Stimulated activated CD8-positive, alpha-beta memory T cell treated with anti-CD3 and anti-CD28 coated beads, Interleukin-15, amount 100 ng/mL, for 1 hour (primary cell): ENCODE measurements at regions not wholly inside any gene's neighbourhood (a gene's known extent, or its start where the extent isn't known, plus 50 kb on each side); places are given as distances from the start of the nearest gene placed in this dataset.
"Not testable (repeated sequence)": the region's sequence is repeated elsewhere in the genome, so short reads cannot be mapped to it uniquely, and the experiment has no call there.

Experiments
- DNase-seq: peaks from one replicate; pipeline ENCODE4 v3.0.0-alpha.2; 2020; ENCODE audit warnings: low read depth

GRCh38 chr5:124549891-124550436, 196.5 kb downstream of the ZNF608 start:
- no peak for DNase-seq

- no peak for DNase-seq
Measured at GRCh38 chr5:124546643-124547042, 199.8 kb downstream of the ZNF608 start.

GRCh38 chr5:124544366-124545055, 201.9 kb downstream of the ZNF608 start:
- DNase-seq: no peak

- no peak for DNase-seq
Measured at GRCh38 chr5:124538931-124539330, 207.5 kb downstream of the ZNF608 start.

GRCh38 chr5:124538191-124538590, 208.2 kb downstream of the ZNF608 start:
- DNase-seq: no peak

GRCh38 chr5:124537522-124537921, 208.9 kb downstream of the ZNF608 start:
- no peak for DNase-seq

GRCh38 chr5:124537107-124537506, 209.3 kb downstream of the ZNF608 start:
- no peak for DNase-seq

- DNase-seq: no peak
Measured at GRCh38 chr5:124536333-124536732, 210.1 kb downstream of the ZNF608 start.

GRCh38 chr5:124530916-124531315, 215.5 kb downstream of the ZNF608 start:
- no peak for DNase-seq

GRCh38 chr5:124528838-124529237, 217.6 kb downstream of the ZNF608 start:
- DNase-seq: no peak

GRCh38 chr5:124527220-124527991, 219.0 kb downstream of the ZNF608 start:
- DNase-seq: no peak

- DNase-seq: not testable (repeated sequence)
Measured at GRCh38 chr5:124526079-124526478, 220.4 kb downstream of the ZNF608 start.

- no peak for DNase-seq
Measured at GRCh38 chr5:124524552-124525232, 221.7 kb downstream of the ZNF608 start.

GRCh38 chr5:124523897-124524296, 222.5 kb downstream of the ZNF608 start:
- no peak for DNase-seq

GRCh38 chr5:124522992-124523391, 223.4 kb downstream of the ZNF608 start:
- no peak for DNase-seq

- DNase-seq: no peak
Measured at GRCh38 chr5:124521461-124522230, 224.8 kb downstream of the ZNF608 start.

GRCh38 chr5:124519396-124519795, 227.0 kb downstream of the ZNF608 start:
- DNase-seq: no peak

GRCh38 chr5:124516567-124516966, 229.9 kb downstream of the ZNF608 start:
- no peak for DNase-seq

GRCh38 chr5:124515497-124516245, 230.8 kb downstream of the ZNF608 start:
- DNase-seq: no peak

- no peak for DNase-seq
Measured at GRCh38 chr5:124514956-124515355, 231.5 kb downstream of the ZNF608 start.

- DNase-seq: no peak
Measured at GRCh38 chr5:124512952-124513632, 233.3 kb downstream of the ZNF608 start.
